NCI-H146 (cell line): ENCODE measurements at regions not wholly inside any gene's neighbourhood (a gene's known extent, or its start where the extent isn't known, plus 50 kb on each side); places are given as distances from the start of the nearest gene placed in this dataset.
"Not testable (repeated sequence)": the region's sequence is repeated elsewhere in the genome, so short reads cannot be mapped to it uniquely, and the experiment has no call there.

ENCODE experiments used
- DNase-seq: peaks from one replicate; lab custom pipeline; 2025; lab: John Stamatoyannopoulos, UW

GRCh38 chr2:238599549-238600505 lies 173.1 kb downstream of the ASB1 start:
- no peak for DNase-seq

GRCh38 chr2:238600506-238601432 lies 174.0 kb downstream of the ASB1 start:
- DNase-seq, result no peak

DNA sequence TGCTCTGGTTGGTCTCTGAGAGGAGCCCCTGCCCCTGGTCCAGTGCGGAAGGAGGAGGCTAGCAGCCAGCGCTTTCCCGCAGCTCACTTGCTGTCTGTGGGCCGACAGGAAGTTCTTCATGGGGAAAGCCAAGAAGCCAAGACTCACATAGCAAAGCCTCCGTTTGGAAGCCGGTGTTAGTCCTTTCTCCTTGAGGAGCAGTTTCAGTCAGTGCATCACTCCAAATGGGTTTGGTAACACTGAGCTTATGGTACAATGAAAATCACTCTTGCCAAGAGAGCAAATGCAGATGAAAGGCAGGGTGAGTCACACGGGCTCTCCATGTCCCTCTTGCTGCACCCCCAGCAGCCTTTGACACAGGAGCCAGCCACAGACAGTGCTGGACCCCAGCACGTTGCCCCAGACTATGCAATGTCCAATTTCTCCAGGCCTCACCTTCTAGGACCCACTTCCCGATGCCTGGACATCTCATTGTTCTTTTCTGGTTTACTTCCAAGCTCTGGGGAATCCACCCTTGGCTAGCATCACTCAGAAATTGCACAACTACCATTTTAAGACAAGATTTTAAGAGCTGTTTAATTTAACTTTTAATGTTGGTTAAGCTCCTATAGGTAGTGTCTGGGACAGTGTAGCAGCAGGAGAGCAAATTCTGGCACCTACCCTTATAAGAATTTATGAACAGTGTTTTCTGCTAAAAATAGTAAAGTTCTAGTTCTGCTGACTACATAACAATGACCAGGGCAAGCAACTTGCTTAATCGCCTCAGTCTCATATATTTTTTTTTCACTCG lies 174.9 kb downstream of the ASB1 start:
- no peak for DNase-seq

GRCh38 chr2:238602223-238602960 lies 175.7 kb downstream of the ASB1 start:
- DNase-seq, result no peak

DNA sequence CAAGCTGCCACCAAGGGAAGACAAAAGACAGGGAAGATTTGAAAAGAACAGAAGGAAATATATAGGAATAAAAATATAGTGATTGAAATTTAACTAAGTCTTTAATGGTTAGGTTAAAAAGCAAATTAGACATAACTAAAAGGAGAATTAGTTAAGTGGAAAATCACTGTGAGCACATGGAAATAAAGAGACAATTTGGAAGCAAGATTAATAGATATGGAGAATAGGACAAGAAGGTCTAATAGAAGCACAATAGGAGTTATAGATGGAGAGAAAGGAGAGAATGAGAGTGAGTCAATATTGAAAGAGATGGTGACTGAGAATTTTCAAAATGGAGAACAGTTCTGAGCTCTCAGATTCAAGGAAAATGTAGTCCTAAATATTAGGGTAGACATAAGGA lies 176.9 kb downstream of the ASB1 start:
- no peak for DNase-seq

DNA sequence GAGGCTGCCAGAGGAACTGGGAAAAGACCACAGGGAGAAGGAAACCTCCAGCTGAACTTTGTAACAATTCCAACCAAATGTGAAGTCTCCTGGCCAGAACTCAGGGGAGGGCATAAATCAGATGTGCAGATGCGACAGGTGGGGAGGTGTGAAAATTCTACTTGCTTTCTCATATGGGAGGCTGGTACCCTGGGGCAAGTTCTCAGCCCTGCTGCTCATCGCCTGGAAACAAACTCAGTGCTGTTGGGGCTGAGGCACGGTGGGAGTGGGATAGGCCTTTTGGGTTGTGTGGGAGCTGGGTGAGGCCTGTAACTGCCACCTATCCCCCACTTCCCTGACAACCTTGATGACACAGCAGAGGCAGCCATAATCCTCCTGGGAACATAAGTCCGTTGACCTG lies 179.6 kb downstream of the ASB1 start:
- DNase-seq, result no peak

- no peak for DNase-seq
These were observed 186.9 kb downstream of the ASB1 start for GRCh38 chr2:238613610-238614009.

- no peak for DNase-seq
These were observed 187.6 kb downstream of the ASB1 start for GRCh38 chr2:238614376-238614775.

- DNase-seq, result no peak
These were observed 188.5 kb downstream of the ASB1 start for GRCh38 chr2:238615187-238615586.

DNA sequence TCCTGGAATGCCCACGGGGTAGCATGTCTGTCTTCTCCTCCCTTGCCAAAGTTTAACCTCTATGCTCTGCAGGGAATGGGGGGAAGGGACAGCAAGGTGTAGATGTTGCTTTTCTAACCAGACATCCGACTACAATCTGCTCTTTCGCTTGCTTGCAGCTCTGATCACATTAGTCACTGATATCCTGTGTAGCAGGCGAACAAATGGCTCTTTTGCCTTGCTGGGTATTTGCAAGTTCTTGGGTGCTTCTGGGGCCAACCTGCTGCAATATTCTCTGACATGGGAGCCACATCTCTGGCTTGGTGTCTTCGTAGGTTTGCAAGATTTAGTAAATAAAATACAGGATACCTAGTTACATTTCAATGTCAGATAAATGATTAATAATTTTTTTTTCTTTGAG lies 190.0 kb downstream of the ASB1 start:
- DNase-seq, result no peak

DNA sequence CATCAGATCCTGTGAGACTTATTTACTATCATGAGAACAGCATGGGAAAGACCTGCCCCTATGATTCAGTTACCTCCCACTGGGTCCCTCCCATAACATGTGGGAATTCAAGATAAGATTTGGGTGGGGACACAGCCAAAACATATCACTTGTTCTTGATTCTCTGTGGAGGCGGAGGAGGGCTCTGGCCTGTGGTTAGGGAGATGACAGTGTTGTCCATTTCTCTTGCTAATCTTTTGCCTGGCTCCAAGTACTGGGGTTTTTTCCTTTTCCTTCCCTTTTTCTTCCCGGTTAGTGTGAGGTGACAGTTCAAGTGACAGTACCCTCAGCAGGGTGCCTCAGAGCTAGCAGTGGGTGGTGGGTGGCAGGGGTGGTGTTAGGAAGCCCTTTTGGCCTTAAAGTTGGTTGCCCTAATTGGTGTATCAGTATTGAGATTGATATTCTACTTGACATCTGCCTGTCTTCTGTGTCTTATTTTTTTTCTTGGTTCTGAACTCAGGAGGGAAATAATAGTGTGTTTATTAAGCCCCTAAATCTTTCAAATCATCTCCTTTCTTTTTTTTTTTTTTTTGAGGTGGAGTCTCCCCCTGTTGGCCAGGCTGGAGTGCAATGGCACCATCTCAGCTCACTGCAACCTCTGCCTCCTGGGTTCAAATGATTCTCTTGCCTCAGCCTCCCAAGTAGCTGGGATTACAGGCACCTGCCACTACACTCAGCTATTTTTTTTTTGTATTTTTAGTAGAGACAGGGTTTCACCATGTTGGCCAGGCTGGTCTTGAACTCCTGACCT lies 192.0 kb downstream of the ASB1 start:
- not testable (repeated sequence) for DNase-seq

DNA sequence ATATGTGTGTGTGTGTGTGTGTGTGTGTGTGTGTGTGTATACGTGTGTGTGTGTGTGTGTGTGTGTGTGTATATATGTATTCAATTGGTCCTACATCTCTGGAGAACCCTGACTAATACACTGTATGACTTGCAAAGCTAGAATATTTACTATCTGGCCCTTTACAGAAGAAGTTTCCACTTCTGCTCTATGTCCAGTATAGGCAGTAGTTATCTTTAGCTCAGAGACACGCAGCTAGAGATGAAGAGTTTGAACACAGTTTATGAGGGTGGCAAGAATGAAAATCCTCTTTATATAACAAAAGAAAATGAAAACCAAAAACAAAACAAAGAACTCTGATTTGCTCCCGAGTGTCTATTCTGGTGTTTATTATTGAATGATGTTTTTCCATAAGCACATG lies 201.2 kb downstream of the ASB1 start:
- DNase-seq, result no peak

DNA sequence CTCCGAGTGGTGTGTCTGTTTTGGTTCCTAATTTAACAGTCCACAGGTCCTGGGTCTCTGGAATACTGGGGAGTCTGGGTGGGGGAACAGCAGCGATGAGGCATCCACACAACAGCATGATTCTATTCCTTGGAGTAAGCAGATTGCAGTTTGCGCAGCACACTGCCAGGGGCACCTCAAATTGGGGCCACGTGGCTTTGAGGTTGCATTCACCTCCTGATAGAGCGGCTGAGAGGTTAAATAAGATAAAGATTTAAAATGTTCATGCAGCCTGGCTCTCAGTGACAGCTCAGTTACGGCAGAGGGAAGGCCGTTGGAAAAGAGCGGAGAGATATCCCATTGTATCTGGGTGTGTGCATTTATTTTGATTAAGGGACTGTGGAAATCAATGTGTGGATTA lies 202.3 kb downstream of the ASB1 start:
- DNase-seq, result no peak

- no peak for DNase-seq
These were observed 204.9 kb downstream of the ASB1 start for GRCh38 chr2:238631491-238632180.

DNA sequence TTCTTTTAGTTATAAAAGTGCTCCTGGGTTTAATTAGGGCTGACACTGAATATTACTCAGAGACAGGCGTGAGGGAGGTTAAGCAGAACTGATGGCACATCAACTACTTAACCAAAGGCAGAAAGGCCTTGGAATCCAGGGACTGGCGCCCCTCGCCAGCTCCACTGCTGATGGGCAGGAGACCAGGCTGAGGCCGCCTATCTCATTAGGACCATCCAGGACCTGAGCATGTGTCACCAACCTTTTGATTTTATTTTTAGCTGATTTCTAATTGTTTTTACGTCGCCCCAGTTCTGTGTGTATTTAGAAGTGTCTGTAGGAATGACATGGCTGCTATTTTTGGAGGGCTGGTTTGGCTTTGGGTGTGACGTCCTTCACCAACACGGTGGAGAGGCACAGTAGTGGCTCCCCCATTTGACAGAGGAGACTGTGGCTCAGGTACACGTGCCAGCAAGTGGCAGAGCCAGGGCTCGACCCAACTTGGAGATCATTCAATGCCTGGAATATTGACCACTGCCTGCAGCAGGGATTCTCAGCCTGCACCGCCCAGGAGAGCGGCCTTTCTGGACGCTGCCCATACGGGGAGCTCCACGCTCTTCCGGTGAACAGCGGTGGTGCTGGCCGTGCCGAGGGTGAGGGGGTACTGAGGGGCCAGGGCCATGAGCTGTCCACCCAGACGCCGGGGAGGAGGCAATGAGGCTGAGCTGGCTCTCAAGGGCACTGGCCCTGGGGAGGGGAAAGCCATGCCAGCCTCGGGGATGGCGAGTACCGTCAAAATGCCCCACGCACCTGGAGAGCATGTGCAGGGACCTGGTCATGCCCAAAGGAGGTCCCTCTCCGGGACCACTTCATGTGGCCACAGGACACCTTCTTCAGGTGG lies 205.7 kb downstream of the ASB1 start:
- DNase-seq, result no peak

- no peak for DNase-seq
These were observed 206.9 kb downstream of the ASB1 start for GRCh38 chr2:238633426-238634328.

GRCh38 chr2:238634701-238635357 lies 208.1 kb downstream of the ASB1 start:
- DNase-seq, result no peak
